Nephron progenitor cell (in vitro differentiated cells): ENCODE measurements at regions not wholly inside any gene's neighbourhood (a gene's known extent, or its start where the extent isn't known, plus 50 kb on each side); places are given as distances from the start of the nearest gene placed in this dataset.

ENCODE experiments used
- DNase-seq: peaks from one replicate; pipeline ENCODE4 v3.0.0; 2021
- H3K27ac Mint-ChIP-seq: 2 replicates; pipeline ENCODE4 v1.8.0; 2021; ENCODE audit warnings: mild to moderate bottlenecking, moderate library complexity, mixed read lengths
- H3K27me3 Mint-ChIP-seq: 2 replicates; pipeline ENCODE4 v1.8.0; 2021; ENCODE audit warnings: mild to moderate bottlenecking, low read depth, mixed read lengths; ENCODE audit not compliant: poor library complexity
- H3K36me3 Mint-ChIP-seq: 2 replicates; pipeline ENCODE4 v1.8.0; 2021; ENCODE audit warnings: low read depth, mixed read lengths
- H3K4me1 Mint-ChIP-seq: 2 replicates; pipeline ENCODE4 v1.8.0; 2021; ENCODE audit warnings: mixed read lengths
- H3K4me3 Mint-ChIP-seq: 2 replicates; pipeline ENCODE4 v1.8.0; 2021; ENCODE audit warnings: mild to moderate bottlenecking, moderate library complexity, mixed read lengths
- H3K9me3 Mint-ChIP-seq: 2 replicates; pipeline ENCODE4 v1.8.0; 2021; ENCODE audit warnings: mild to moderate bottlenecking, moderate library complexity, mixed read lengths
- CTCF ChIP-seq: fragments of 200-600 bp; sonication (generic); IDR thresholded peaks from 2 replicates; pipeline ENCODE4 v1.5.0; 2021; ENCODE audit warnings: antibody characterized with exemption

- DNase-seq: no peak
- no peaks in the 10 kb centered on the region for H3K27me3 Mint-ChIP-seq
- H3K4me1 Mint-ChIP-seq: no peaks in the 10 kb centered on the region
- no peaks in the 10 kb centered on the region for H3K36me3 Mint-ChIP-seq
- TF ChIP-seq CTCF: no peak
- H3K27ac Mint-ChIP-seq: no peak overlapping the region
- H3K9me3 Mint-ChIP-seq: no peaks in the 10 kb centered on the region
- no peak overlapping the region for H3K4me3 Mint-ChIP-seq
Measured at GRCh38 chr13:38053896-38054295, 184.3 kb upstream of the TRPC4 start.

DNA sequence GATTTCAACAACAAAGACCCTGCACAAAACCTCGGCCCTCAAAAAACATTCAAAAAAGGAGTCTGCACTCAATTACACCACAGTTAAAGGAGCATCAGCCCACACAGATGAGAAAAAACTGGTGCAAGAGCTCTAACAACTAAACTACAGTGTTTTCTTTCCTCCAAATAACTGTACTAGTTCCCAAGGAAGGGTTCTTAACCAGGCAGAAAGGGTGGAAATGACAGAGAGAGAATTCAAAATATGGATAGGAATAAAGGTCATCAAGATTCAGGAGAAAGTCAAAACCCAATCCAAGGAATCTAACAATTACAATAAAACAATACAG, 176.4 kb upstream of the TRPC4 start:
- no peak overlapping the region for H3K27ac Mint-ChIP-seq
- H3K4me1 Mint-ChIP-seq: peaks cover 4% of the 10 kb centered on the region
- H3K27me3 Mint-ChIP-seq: peaks cover 2% of the 10 kb centered on the region
- H3K4me3 Mint-ChIP-seq: no peak overlapping the region
- H3K9me3 Mint-ChIP-seq: peaks cover 13% of the 10 kb centered on the region
- TF ChIP-seq CTCF: no peak
- H3K36me3 Mint-ChIP-seq: no peaks in the 10 kb centered on the region
- no peak for DNase-seq

GRCh38 chr13:38045278-38046048, 175.9 kb upstream of the TRPC4 start:
- Mint-ChIP-seq H3K9me3 (peaks cover 14% of the 10 kb centered on the region), H3K27me3 (peaks cover 2% of the 10 kb centered on the region), H3K4me1 (peaks cover 4% of the 10 kb centered on the region), H3K4me3 (no peak overlapping the region), H3K36me3 (no peaks in the 10 kb centered on the region), H3K27ac (no peak overlapping the region)
- peak; percentile 52 for TF ChIP-seq CTCF
- DNase-seq: no peak

DNA sequence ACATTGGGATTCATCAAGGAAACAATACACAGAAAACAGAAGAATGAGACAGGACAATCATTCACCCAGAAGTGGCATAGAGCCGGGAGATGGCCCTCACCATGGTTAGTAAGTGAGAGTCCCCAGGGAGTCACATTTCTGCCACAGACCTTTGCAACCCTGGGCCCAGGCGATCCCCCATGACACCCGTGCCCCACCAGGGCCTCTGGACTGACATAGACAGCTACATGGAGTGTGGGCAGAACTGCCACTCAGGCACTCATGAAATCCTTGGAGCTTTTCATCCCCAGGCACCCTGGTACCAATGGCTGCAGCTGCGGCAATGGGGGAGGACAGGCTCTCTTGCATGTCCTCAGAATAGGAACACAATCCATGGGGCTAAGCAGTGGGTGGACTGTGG, 174.5 kb upstream of the TRPC4 start:
- H3K4me1 Mint-ChIP-seq: peaks cover 4% of the 10 kb centered on the region
- H3K9me3 Mint-ChIP-seq: peaks cover 21% of the 10 kb centered on the region
- H3K27me3 Mint-ChIP-seq: peaks cover 2% of the 10 kb centered on the region

GRCh38 chr13:38042771-38043170, 173.2 kb upstream of the TRPC4 start:
- Mint-ChIP-seq H3K27ac (no peak overlapping the region), H3K4me1 (peaks cover 4% of the 10 kb centered on the region), H3K4me3 (no peak overlapping the region), H3K27me3 (peaks cover 2% of the 10 kb centered on the region), H3K36me3 (no peaks in the 10 kb centered on the region), H3K9me3 (peaks cover 21% of the 10 kb centered on the region)
- DNase-seq: no peak
- no peak for TF ChIP-seq CTCF

More for the DNA sequence above, 174.5 kb upstream of the TRPC4 start:
- H3K36me3 Mint-ChIP-seq: no peaks in the 10 kb centered on the region
- no peak overlapping the region for H3K27ac Mint-ChIP-seq
- TF ChIP-seq CTCF: no peak
- no peak for DNase-seq
- no peak overlapping the region for H3K4me3 Mint-ChIP-seq

GRCh38 chr13:38024431-38024830, 154.9 kb upstream of the TRPC4 start:
- H3K27ac Mint-ChIP-seq: no peak overlapping the region
- DNase-seq: no peak
- peaks cover 5% of the 10 kb centered on the region for H3K9me3 Mint-ChIP-seq
- H3K36me3 Mint-ChIP-seq: no peaks in the 10 kb centered on the region
- TF ChIP-seq CTCF: no peak
- H3K4me1 Mint-ChIP-seq: no peaks in the 10 kb centered on the region
- no peaks in the 10 kb centered on the region for H3K27me3 Mint-ChIP-seq
- no peak overlapping the region for H3K4me3 Mint-ChIP-seq
